IMR-90 (cell line): ENCODE measurements at regions not wholly inside any gene's neighbourhood (a gene's known extent, or its start where the extent isn't known, plus 50 kb on each side); places are given as distances from the start of the nearest gene placed in this dataset.

ENCODE experiments used
- ATAC-seq: fragments of 200-7000 bp; cut with Tn5 transposase; 2 replicates; pipeline ENCODE4 v1.9.1; 2020; ENCODE audit warnings: low read depth, mild to moderate bottlenecking, moderate library complexity
- BruUV-seq: library from RNA; stranded (reverse); fragments of 400-500 nt; replicated peaks from 2 replicates; lab custom pipeline; 2021; lab: Mats Ljungman, UMichigan
- CTCF ChIA-PET: fragments of 300-600 bp; formaldehyde crosslinking; extraction: SDS; loops from one replicate; lab custom pipeline; 2021; ENCODE audit warnings: antibody characterized with exemption; lab: Yijun Ruan, JAX
- POLR2A ChIA-PET: fragments of 300-600 bp; sonication (Branson Sonifier 250); formaldehyde crosslinking; loops from one replicate; lab custom pipeline; 2022; ENCODE audit warnings: antibody characterized with exemption; ENCODE audit not compliant: unreplicated experiment; lab: Charles Lee
- DNase-seq: peaks from one replicate; pipeline ENCODE4 v3.0.0; 2013
- H2AFZ ChIP-seq: replicated peaks from 2 replicates; pipeline ENCODE3; 2013; ENCODE audit warnings: low read length, mild to moderate bottlenecking; ENCODE audit not compliant: poor library complexity
- H2AK5ac ChIP-seq: 2 replicates; pipeline ENCODE4 v1.6.1; 2013; ENCODE audit warnings: low read depth, low read length, inconsistent platforms
- H2AK9ac ChIP-seq: replicated peaks from 2 replicates; pipeline ENCODE3; 2013; ENCODE audit warnings: mild to moderate bottlenecking, low read depth, low read length, moderate library complexity; ENCODE audit not compliant: poor library complexity
- H2BK120ac ChIP-seq: 2 replicates; pipeline ENCODE4 v1.6.1; 2013; ENCODE audit warnings: low read depth, low read length, inconsistent platforms
- H2BK15ac ChIP-seq: 3 replicates; pipeline ENCODE4 v1.6.1; 2013; ENCODE audit warnings: low read depth, low read length, inconsistent platforms
- H2BK20ac ChIP-seq: 2 replicates; pipeline ENCODE4 v1.6.1; 2013; ENCODE audit warnings: low read depth, mild to moderate bottlenecking, inconsistent platforms, low read length, moderate library complexity
- H2BK5ac ChIP-seq: 2 replicates; pipeline ENCODE4 v1.6.1; 2013; ENCODE audit warnings: mild to moderate bottlenecking, low read depth, low read length, inconsistent platforms; ENCODE audit not compliant: poor library complexity, severe bottlenecking
- H3K14ac ChIP-seq: replicated peaks from 2 replicates; pipeline ENCODE4 v1.6.1; 2013; ENCODE audit warnings: low read depth, low read length, inconsistent platforms
- H3K18ac ChIP-seq: 2 replicates; pipeline ENCODE4 v1.6.1; 2013; ENCODE audit warnings: low read depth, low read length, control low read depth
- H3K23ac ChIP-seq: 2 replicates; pipeline ENCODE4 v1.6.1; 2013; ENCODE audit warnings: low read depth, low read length, inconsistent platforms
- H3K27ac ChIP-seq: 2 replicates; pipeline ENCODE4 v1.5.1; 2013; ENCODE audit warnings: mild to moderate bottlenecking, control low read depth, low read length; ENCODE audit not compliant: insufficient read depth
- H3K27me3 ChIP-seq: 2 replicates; pipeline ENCODE4 v1.6.1; 2013; ENCODE audit warnings: low read length; ENCODE audit not compliant: control insufficient read depth, insufficient read depth
- H3K36me3 ChIP-seq: 2 replicates; pipeline ENCODE4 v1.6.1; 2013; ENCODE audit warnings: low read length, mixed read lengths; ENCODE audit not compliant: control insufficient read depth, insufficient read depth
- H3K4ac ChIP-seq: 2 replicates; pipeline ENCODE4 v1.6.1; 2013; ENCODE audit warnings: low read depth, low read length, inconsistent platforms
- H3K4me1 ChIP-seq: 2 replicates; pipeline ENCODE4 v1.6.1; 2013; ENCODE audit warnings: low read length, mixed read lengths; ENCODE audit not compliant: control insufficient read depth, insufficient read depth
- H3K4me2 ChIP-seq: 2 replicates; pipeline ENCODE4 v1.6.1; 2013; ENCODE audit warnings: low read depth, mild to moderate bottlenecking, control low read depth, low read length, moderate library complexity
- H3K4me3 ChIP-seq: 2 replicates; pipeline ENCODE4 v1.5.1; 2013; ENCODE audit warnings: low read depth, mild to moderate bottlenecking, control low read depth, low read length, moderate library complexity; ENCODE audit not compliant: insufficient read depth
- H3K56ac ChIP-seq: 2 replicates; pipeline ENCODE4 v1.6.1; 2013; ENCODE audit warnings: low read length, inconsistent platforms; ENCODE audit not compliant: insufficient read depth; ENCODE audit errors: extremely low read depth
- H3K79me1 ChIP-seq, 2 experiments: 2 replicates each; pipeline ENCODE4 v1.6.1; 2013; ENCODE audit warnings: low read length in 2 of 2, inconsistent platforms in 1 of 2, low read depth in 1 of 2
- H3K9ac ChIP-seq: 2 replicates; pipeline ENCODE4 v1.6.1; 2013; ENCODE audit warnings: low read depth, low read length, control low read depth
- H3K9me1 ChIP-seq: 2 replicates; pipeline ENCODE4 v1.6.1; 2013; ENCODE audit warnings: low read length, inconsistent platforms; ENCODE audit not compliant: insufficient read depth
- H3K9me3 ChIP-seq: 2 replicates; pipeline ENCODE4 v1.6.1; 2013; ENCODE audit warnings: low read length; ENCODE audit not compliant: control insufficient read depth, insufficient read depth
- H4K20me1 ChIP-seq: 2 replicates; pipeline ENCODE4 v1.6.1; 2013; ENCODE audit warnings: low read length, inconsistent platforms; ENCODE audit not compliant: insufficient read depth
- H4K5ac ChIP-seq: 2 replicates; pipeline ENCODE4 v1.6.1; 2013; ENCODE audit warnings: mild to moderate bottlenecking, low read depth, low read length, control low read depth
- H4K8ac ChIP-seq, 2 experiments: 2 replicates each; pipeline ENCODE4 v1.6.1; 2013; ENCODE audit warnings: low read depth in 2 of 2, low read length in 2 of 2, control low read depth in 1 of 2, inconsistent platforms in 1 of 2
- H4K91ac ChIP-seq: 2 replicates; pipeline ENCODE4 v1.6.1; 2013; ENCODE audit warnings: low read depth, low read length, inconsistent platforms; ENCODE audit not compliant: insufficient read depth
- BHLHE40 ChIP-seq: fragments of 150-350 bp; IDR thresholded peaks from 2 replicates; pipeline ENCODE4 v1.6.1; 2016; ENCODE audit warnings: mild to moderate bottlenecking, low read depth, low read length
- MXI1 ChIP-seq: IDR thresholded peaks from 2 replicates; pipeline ENCODE4 v1.6.1; 2012; ENCODE audit warnings: low read depth, mild to moderate bottlenecking, low read length, moderate library complexity, borderline replicate concordance
- POLR2A ChIP-seq: IDR thresholded peaks from 2 replicates; pipeline ENCODE4 v1.6.1; 2012; ENCODE audit warnings: mild to moderate bottlenecking, low read depth, low read length
- WGBS, 2 experiments: methylation state at CpG; one replicate each; pipeline versions ENCODE4 v1.1.5 to v1.1.7; 2013; ENCODE audit warnings: missing lambda C conversion rate in 2 of 2; ENCODE audit not compliant: insufficient read length in 1 of 2; ENCODE audit errors: extremely low coverage in 2 of 2; 5-methylcytosine and 5-hydroxymethylcytosine counted together
- dilution Hi-C: fragments of 300-500 bp; cut with HindIII; formaldehyde crosslinking; loops from one replicate; pipeline ENCODE4 v1.14.3; 2018; ENCODE audit warnings: low sequenced_read_pairs; ENCODE audit not compliant: unreplicated experiment
- in situ Hi-C: fragments of 300-500 bp; cut with MboI; formaldehyde crosslinking; loops from 3 replicates; pipeline ENCODE4 v1.14.3; 2019; ENCODE audit warnings: low sequenced_read_pairs, inconsistent platforms, mixed read lengths
- intact Hi-C: fragments of 100-400 bp; cut with micrococcal nuclease; formaldehyde crosslinking; loops from 2 replicates; pipeline ENCODE4 v1.10.0; 2022
- TF ChIP-seq, protein P1 (sequence below): conservative IDR thresholded peaks from 2 replicates; pipeline ENCODE4 v1.5.1; 2012; ENCODE audit warnings: mild to moderate bottlenecking, low read depth, low read length, improper control_type of control experiment
- TF ChIP-seq, protein P2 (sequence below): fragments of 150-350 bp; IDR thresholded peaks from 2 replicates; pipeline ENCODE4 v1.6.1; 2017; ENCODE audit warnings: mild to moderate bottlenecking, antibody characterized with exemption, low read length, low read depth

DNA sequence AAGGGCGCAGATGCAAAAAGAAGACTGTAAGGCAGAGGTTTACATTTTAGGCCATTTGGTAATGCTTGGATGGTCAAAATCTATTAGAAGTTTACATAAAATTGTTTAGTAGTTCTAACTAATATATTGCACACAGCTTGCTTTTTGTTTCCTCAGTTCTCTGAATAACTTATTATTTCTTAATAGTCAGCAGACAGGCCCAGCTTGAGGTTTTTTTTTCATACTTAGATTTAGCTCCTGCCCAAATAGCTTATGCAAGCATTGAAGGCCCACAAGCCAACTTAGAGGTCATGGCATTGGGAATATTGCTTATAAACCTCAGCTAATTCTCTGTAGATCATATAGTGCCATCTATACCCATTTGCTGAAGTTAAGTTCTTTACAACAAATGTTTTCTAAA is 172.5 kb downstream of the RAP2B start:
- Histone ChIP-seq H3K14ac (no peak overlapping the region), H3K9me1 (no peaks in the 10 kb centered on the region), H3K4me3 (no peak overlapping the region), H2BK15ac (no peak overlapping the region), H4K8ac (no peak overlapping the region), H2AK5ac (no peak overlapping the region), H3K4ac (no peak overlapping the region), H3K56ac (no peak overlapping the region), H4K91ac (no peak overlapping the region), H3K9ac (no peak overlapping the region), H3K4me2 (no peak overlapping the region), H3K4me1 (no peaks in the 10 kb centered on the region), H3K27ac (no peak overlapping the region), H2AK9ac (no peak overlapping the region), H4K5ac (no peak overlapping the region), H3K27me3 (no peaks in the 10 kb centered on the region), H4K20me1 (no peaks in the 10 kb centered on the region), H3K23ac (no peak overlapping the region), H2BK20ac (no peak overlapping the region), H2BK120ac (no peak overlapping the region), H2BK5ac (no peak overlapping the region), H3K36me3 (no peaks in the 10 kb centered on the region), H3K9me3 (no peaks in the 10 kb centered on the region), H2AFZ (no peak overlapping the region), H3K18ac (no peak overlapping the region), H3K79me1 (no peaks in the 10 kb centered on the region)
- TF ChIP-seq BHLHE40 (no peak), POLR2A (no peak), MXI1 (no peak)
- TF ChIP-seq, protein P1, sequence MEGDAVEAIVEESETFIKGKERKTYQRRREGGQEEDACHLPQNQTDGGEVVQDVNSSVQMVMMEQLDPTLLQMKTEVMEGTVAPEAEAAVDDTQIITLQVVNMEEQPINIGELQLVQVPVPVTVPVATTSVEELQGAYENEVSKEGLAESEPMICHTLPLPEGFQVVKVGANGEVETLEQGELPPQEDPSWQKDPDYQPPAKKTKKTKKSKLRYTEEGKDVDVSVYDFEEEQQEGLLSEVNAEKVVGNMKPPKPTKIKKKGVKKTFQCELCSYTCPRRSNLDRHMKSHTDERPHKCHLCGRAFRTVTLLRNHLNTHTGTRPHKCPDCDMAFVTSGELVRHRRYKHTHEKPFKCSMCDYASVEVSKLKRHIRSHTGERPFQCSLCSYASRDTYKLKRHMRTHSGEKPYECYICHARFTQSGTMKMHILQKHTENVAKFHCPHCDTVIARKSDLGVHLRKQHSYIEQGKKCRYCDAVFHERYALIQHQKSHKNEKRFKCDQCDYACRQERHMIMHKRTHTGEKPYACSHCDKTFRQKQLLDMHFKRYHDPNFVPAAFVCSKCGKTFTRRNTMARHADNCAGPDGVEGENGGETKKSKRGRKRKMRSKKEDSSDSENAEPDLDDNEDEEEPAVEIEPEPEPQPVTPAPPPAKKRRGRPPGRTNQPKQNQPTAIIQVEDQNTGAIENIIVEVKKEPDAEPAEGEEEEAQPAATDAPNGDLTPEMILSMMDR, result no peak
- TF ChIP-seq, protein P2, sequence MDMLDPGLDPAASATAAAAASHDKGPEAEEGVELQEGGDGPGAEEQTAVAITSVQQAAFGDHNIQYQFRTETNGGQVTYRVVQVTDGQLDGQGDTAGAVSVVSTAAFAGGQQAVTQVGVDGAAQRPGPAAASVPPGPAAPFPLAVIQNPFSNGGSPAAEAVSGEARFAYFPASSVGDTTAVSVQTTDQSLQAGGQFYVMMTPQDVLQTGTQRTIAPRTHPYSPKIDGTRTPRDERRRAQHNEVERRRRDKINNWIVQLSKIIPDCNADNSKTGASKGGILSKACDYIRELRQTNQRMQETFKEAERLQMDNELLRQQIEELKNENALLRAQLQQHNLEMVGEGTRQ, result no peak
- WGBS, 2 experiments, result no CpG with 5 or more reads among the region's 1 CpG
- BruUV-seq, result no TSS peak
- DNase-seq (no peak), ATAC-seq (no peak)
- intact Hi-C loops (no loop called here), in situ Hi-C loops (no loop called here), dilution Hi-C loops (no loop called here)
- ChIA-PET POLR2A (no interaction called here), CTCF (no interaction called here)
